Ectodermal cell (in vitro differentiated cells): ENCODE measurements at regions not wholly inside any gene's neighbourhood (a gene's known extent, or its start where the extent isn't known, plus 50 kb on each side); places are given as distances from the start of the nearest gene placed in this dataset.
"Not testable (repeated sequence)": the region's sequence is repeated elsewhere in the genome, so short reads cannot be mapped to it uniquely, and the experiment has no call there.

Source experiments
- H3K27ac ChIP-seq: 2 replicates; pipeline ENCODE4 v1.7.0; 2013; ENCODE audit warnings: mild to moderate bottlenecking, low read depth, low read length; ENCODE audit not compliant: insufficient read depth, poor library complexity, severe bottlenecking
- H3K27me3 ChIP-seq: 2 replicates; pipeline ENCODE4 v1.7.0; 2013; ENCODE audit warnings: mild to moderate bottlenecking, low read length; ENCODE audit not compliant: insufficient read depth, control insufficient read depth, poor library complexity, severe bottlenecking
- H3K36me3 ChIP-seq: one replicate; pipeline ENCODE4 v1.7.0; 2013; ENCODE audit warnings: low read length; ENCODE audit not compliant: control insufficient read depth, insufficient read depth
- H3K4me1 ChIP-seq: one replicate; pipeline ENCODE4 v1.7.0; 2013; ENCODE audit warnings: low read length; ENCODE audit not compliant: control insufficient read depth, insufficient read depth
- H3K4me3 ChIP-seq: 2 replicates; pipeline ENCODE4 v1.7.0; 2013; ENCODE audit warnings: low read depth, low read length, control low read depth; ENCODE audit not compliant: insufficient read depth
- H3K9me3 ChIP-seq: 2 replicates; pipeline ENCODE4 v1.7.0; 2013; ENCODE audit warnings: mild to moderate bottlenecking, low read length, moderate library complexity; ENCODE audit not compliant: control insufficient read depth
- WGBS, 2 experiments: methylation state at CpG; one replicate each; pipeline ENCODE4 v1.1.7; 2013; ENCODE audit warnings: missing lambda C conversion rate in 2 of 2; 5-methylcytosine and 5-hydroxymethylcytosine counted together

- H3K36me3 ChIP-seq, result no peaks in the 10 kb centered on the region
- 100% methylated on average over 1 of the region's 1 CpG; no CpG with 5 or more reads in 1 of the 2 experiments for WGBS, 2 experiments
- H3K4me1 ChIP-seq, result no peaks in the 10 kb centered on the region
- no peaks in the 10 kb centered on the region for H3K27me3 ChIP-seq
- no peaks in the 10 kb centered on the region for H3K9me3 ChIP-seq
- no peak overlapping the region for H3K27ac ChIP-seq
- H3K4me3 ChIP-seq, result no peak overlapping the region
Observed at GRCh38 chr3:152128356-152128755, 140.4 kb upstream of the MBNL1 start.

GRCh38 chr3:152139651-152140050, 129.1 kb upstream of the MBNL1 start:
- Histone ChIP-seq H3K4me3 (no peak overlapping the region), H3K27ac (no peak overlapping the region), H3K4me1 (no peaks in the 10 kb centered on the region), H3K27me3 (no peaks in the 10 kb centered on the region), H3K36me3 (no peaks in the 10 kb centered on the region), H3K9me3 (no peaks in the 10 kb centered on the region)
- WGBS, 2 experiments, result 93 to 96% methylated on average over 2 to 3 of the region's 3 CpGs

DNA sequence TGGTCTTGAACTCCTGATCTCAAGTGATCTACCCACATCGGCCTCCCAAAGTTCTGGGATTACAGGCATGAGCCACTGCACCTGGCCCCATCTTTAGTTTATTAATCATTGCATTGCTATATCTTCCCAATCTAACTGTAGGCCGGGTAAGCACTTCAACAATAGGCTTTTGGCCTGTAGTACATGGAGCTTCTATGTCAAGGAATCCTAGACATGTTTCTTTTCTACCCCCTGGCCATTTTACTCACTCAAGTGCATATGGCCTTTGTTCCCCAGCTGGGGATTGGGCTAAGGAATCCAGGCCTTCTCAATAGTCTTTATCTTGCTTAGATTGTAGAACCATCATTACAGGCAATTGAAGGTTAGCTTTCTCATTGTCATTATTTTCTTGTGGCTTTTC, 122.3 kb upstream of the MBNL1 start:
- no peaks in the 10 kb centered on the region for H3K27me3 ChIP-seq
- H3K27ac ChIP-seq, result no peak overlapping the region
- no peak overlapping the region for H3K4me3 ChIP-seq
- no peaks in the 10 kb centered on the region for H3K4me1 ChIP-seq
- no peaks in the 10 kb centered on the region for H3K9me3 ChIP-seq
- WGBS, 2 experiments, result 96% methylated on average over 2 of the region's 2 CpGs
- H3K36me3 ChIP-seq, result no peaks in the 10 kb centered on the region

DNA sequence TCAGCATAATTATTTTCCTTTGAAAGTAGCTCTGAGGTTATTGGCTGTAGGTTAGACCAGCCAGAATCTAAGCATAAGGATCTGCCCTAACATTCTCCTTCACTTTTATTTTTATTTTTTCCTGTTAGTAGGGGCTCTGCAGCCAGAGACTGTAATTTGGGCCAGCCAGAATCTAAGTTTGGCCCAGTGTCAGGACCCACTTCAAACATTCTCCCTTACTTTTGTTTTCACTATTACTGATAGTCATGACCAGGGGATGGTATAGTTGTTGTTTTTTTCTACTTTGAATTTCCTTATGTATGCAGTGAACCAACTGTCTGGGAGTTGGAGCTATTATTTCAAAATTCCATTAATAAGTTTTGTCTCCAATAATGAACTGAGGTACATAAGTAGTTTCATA, 121.0 kb upstream of the MBNL1 start:
- no peaks in the 10 kb centered on the region for H3K9me3 ChIP-seq
- H3K4me1 ChIP-seq, result no peaks in the 10 kb centered on the region
- no peaks in the 10 kb centered on the region for H3K27me3 ChIP-seq
- no peak overlapping the region for H3K27ac ChIP-seq
- H3K36me3 ChIP-seq, result no peaks in the 10 kb centered on the region
- H3K4me3 ChIP-seq, result no peak overlapping the region

- Histone ChIP-seq H3K36me3 (no peaks in the 10 kb centered on the region), H3K27me3 (no peaks in the 10 kb centered on the region), H3K4me1 (no peaks in the 10 kb centered on the region), H3K4me3 (no peak overlapping the region), H3K9me3 (no peaks in the 10 kb centered on the region), H3K27ac (no peak overlapping the region)
- WGBS, 2 experiments, result 71 to 83% methylated on average over 1 of the region's 1 CpG
Observed at GRCh38 chr3:152148579-152148978, 120.2 kb upstream of the MBNL1 start.

GRCh38 chr3:152149832-152150231, 118.9 kb upstream of the MBNL1 start:
- Histone ChIP-seq H3K9me3 (no peaks in the 10 kb centered on the region), H3K27me3 (no peaks in the 10 kb centered on the region), H3K4me3 (no peak overlapping the region), H3K27ac (no peak overlapping the region), H3K4me1 (no peaks in the 10 kb centered on the region), H3K36me3 (no peaks in the 10 kb centered on the region)
- WGBS, 2 experiments, result 100% methylated on average over 1 of the region's 1 CpG; no CpG with 5 or more reads in 1 of the 2 experiments

DNA sequence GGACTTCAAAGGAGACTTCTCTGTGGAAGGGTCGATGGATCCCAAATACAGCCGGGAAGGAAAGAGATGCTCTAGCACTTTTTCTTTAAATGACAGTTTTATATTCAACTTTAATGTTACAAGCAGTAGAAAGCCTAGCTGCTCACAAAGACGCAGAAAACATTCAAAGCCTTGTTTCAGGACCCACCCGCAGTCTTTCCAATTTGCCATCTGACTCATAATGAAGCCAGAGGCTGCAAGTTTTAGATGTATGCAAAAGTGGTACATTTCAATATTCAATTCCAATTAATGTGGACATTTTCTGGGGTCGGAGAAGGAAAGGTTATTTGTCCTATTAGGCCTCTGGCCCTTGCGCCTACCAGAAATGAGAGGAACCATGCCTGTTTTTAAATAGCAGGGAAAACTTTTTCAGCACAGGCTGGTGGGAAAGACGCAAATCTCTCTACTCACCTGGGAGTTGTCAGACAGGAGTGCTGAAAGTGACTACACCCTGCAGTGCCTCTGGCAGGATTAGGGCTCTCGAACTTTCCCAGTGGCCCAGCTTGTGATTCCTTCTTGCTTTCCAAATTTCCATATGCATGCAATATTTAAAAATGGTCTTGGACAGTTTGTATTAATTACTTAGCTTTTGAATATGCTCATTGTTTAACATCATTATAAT, 117.4 kb upstream of the MBNL1 start:
- H3K4me1 ChIP-seq, result no peaks in the 10 kb centered on the region
- WGBS, 2 experiments, result 76 to 86% methylated on average over 7 to 8 of the region's 8 CpGs
- H3K27me3 ChIP-seq, result no peaks in the 10 kb centered on the region
- H3K4me3 ChIP-seq, result no peak overlapping the region
- H3K27ac ChIP-seq, result no peak overlapping the region
- H3K36me3 ChIP-seq, result no peaks in the 10 kb centered on the region
- H3K9me3 ChIP-seq, result no peaks in the 10 kb centered on the region

DNA sequence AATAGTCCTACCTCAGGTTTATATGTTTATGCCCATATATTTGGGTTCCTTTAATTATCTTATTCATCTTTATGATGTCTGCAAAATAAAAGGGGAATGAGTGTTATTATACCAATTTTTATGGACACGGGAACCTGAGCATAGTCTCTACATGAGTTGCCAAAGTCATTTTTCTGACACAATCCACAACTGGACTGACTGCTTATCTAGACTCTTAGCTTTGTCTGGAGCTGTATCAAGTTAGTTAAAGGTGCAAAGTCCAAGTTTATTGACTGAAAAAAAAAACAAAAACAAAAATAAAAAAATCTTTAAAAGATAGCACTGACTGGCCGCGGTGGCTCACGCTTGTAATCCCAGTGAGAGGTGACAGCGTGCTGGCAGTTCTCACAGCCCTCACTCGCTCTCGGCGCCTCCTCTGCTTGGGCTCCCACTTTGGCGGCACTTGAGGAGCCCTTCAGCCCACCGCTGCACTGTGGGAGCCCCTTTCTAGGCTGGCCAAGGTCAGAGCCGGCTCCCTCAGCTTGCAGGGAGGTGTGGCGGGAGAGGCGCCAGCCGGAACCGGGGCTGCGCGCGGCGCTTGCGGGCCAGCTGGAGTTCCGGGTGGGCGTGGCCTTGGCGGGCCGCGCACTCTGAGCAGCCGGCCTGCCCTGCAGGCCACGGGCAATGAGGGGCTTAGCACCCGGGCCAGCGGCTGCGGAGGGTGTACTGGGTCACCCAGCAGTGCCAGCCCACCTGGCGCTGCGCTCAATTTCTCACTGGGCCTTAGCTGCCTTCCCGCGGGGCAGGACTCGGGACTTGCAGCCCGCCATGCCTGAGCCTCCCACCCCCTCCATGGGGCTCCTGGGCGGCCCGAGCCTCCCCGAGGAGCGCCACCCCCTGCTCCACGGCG, 116.6 kb upstream of the MBNL1 start:
- H3K4me3 ChIP-seq, H3K27me3 ChIP-seq, H3K9me3 ChIP-seq, H3K36me3 ChIP-seq, H3K27ac ChIP-seq, H3K4me1 ChIP-seq: not testable (repeated sequence)
- 96% methylated on average over 42 of the region's 42 CpGs for WGBS, 2 experiments

DNA sequence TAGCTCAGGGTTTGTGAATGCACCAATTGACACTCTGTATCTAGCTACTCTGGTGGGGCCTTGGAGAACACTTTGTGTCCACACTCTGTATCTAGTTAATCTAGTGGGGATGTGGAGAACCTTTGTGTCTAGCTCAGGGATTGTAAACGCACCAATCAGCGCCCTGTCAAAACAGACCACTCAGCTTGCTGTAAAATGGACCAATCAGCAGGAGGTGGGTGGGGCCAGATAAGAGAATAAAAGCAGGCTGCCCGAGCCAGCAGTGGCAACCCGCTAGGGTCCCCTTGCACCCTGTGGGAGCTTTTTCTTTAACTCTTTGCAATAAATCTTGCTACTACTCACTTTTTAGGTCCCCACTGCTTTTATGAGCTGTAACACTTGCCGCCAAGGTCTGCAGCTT, 115.6 kb upstream of the MBNL1 start:
- WGBS, 2 experiments, result 93 to 96% methylated on average over 5 of the region's 5 CpGs
- not testable (repeated sequence) for H3K9me3 ChIP-seq, H3K27me3 ChIP-seq

GRCh38 chr3:152155246-152156020, 113.3 kb upstream of the MBNL1 start:
- H3K27me3 ChIP-seq, result no peaks in the 10 kb centered on the region
- no peaks in the 10 kb centered on the region for H3K4me1 ChIP-seq
- H3K27ac ChIP-seq, result no peak overlapping the region
- no peak overlapping the region for H3K4me3 ChIP-seq
- H3K9me3 ChIP-seq, result no peaks in the 10 kb centered on the region
- WGBS, 2 experiments, result 86 to 89% methylated on average over 3 to 5 of the region's 5 CpGs
- no peaks in the 10 kb centered on the region for H3K36me3 ChIP-seq

More for the DNA sequence above, 115.6 kb upstream of the MBNL1 start:
- not testable (repeated sequence) for H3K27ac ChIP-seq, H3K4me3 ChIP-seq, H3K4me1 ChIP-seq, H3K36me3 ChIP-seq
